GM10266 (cell line): ENCODE measurements at regions not wholly inside any gene's neighbourhood (a gene's known extent, or its start where the extent isn't known, plus 50 kb on each side); places are given as distances from the start of the nearest gene placed in this dataset.
"Not testable (repeated sequence)": the region's sequence is repeated elsewhere in the genome, so short reads cannot be mapped to it uniquely, and the experiment has no call there.

Experiments used
- DNase-seq: peaks from one replicate; pipeline ENCODE4 v3.0.0; 2012; ENCODE audit errors: extremely low spot score
- TF ChIP-seq, protein P1 (sequence below): IDR thresholded peaks from 2 replicates; pipeline ENCODE4 v1.5.1; 2012; ENCODE audit warnings: mild to moderate bottlenecking, low read depth; ENCODE audit not compliant: control insufficient read depth, insufficient read depth; ENCODE audit errors: missing control alignments

DNA sequence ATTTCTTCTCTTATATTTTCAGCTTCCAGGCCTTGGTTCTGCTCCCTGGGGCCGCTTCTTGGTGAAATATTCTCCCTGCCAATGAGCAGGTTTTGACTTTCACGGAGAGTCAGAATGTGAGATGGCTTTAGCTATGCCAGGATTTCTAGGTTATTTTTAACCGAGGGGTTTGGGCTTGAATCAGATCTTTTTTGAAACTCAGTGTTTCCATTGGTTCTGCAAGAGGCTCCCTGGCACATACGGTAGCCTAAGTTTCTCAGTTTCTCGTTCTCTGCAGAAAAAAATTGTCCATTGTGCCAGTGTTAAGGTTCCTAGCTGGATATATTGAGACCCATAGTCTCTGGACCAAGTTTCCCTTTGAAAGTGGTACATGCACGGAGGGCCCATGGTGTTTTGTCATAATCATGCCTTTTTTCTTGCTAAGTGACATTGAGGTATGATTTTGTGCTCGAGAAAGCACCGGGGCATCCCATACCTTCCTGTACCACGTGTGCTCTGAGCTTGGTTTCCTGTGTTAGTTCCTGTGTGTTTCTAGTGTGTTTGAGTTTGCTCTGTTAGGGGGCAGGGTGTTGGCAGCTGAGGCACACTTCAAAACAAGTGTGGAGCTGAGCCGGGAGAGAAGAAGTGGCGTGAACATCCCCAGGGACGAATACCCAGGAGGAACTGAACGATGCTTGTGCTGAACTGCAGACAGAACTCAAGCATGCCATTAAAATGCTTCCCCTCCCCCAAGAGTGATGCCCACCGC lies 127.2 kb downstream of the HS3ST3B1 start:
- DNase-seq, result no peak
- TF ChIP-seq, protein P1, sequence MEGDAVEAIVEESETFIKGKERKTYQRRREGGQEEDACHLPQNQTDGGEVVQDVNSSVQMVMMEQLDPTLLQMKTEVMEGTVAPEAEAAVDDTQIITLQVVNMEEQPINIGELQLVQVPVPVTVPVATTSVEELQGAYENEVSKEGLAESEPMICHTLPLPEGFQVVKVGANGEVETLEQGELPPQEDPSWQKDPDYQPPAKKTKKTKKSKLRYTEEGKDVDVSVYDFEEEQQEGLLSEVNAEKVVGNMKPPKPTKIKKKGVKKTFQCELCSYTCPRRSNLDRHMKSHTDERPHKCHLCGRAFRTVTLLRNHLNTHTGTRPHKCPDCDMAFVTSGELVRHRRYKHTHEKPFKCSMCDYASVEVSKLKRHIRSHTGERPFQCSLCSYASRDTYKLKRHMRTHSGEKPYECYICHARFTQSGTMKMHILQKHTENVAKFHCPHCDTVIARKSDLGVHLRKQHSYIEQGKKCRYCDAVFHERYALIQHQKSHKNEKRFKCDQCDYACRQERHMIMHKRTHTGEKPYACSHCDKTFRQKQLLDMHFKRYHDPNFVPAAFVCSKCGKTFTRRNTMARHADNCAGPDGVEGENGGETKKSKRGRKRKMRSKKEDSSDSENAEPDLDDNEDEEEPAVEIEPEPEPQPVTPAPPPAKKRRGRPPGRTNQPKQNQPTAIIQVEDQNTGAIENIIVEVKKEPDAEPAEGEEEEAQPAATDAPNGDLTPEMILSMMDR, result no peak

DNA sequence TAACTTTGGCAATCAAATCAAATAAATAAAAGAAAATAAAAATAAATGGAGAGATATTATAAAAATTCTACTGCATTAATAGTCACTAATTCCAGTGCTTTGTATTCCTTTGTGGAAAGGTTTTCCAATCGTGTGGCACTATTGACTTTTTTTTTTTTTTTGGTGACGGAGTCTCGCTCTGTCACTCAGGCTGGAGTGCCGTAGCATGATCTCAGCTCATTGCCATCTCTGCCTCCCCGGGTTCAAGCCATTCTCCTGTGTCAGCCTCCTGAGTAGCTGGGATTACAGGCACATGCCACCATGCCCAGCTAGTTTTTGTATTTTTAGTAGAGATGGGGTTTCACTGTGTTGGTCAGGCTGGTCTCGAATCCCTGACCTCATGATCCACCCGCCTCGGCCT lies 122.3 kb downstream of the HS3ST3B1 start:
- DNase-seq, result not testable (repeated sequence)

DNA sequence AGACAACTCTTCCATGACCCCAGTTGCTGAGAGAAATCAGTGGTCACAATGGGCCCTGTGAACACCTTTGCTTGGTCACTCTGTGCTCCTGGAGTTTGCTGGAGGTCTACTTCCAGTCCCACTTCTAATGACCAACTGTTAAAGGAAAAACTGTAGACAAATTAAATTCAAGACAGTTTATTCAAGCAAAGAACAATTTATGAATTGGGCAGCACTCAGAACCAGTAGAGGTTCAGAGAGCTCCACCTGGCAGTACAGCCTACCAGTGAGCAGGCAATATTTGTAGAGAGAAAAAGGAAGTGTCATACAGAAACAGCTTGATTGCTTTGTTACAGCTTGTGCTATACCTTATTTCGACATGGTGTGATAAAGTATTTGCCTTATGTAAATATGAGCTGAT lies 116.5 kb downstream of the HS3ST3B1 start:
- TF ChIP-seq, protein P1, result no peak

GRCh38 chr17:14409292-14409691 lies 108.4 kb downstream of the HS3ST3B1 start:
- DNase-seq, result no peak
- TF ChIP-seq, protein P1, result no peak

More for the DNA sequence above, 116.5 kb downstream of the HS3ST3B1 start:
- no peak for DNase-seq

- TF ChIP-seq, protein P1, result no peak
- DNase-seq, result no peak
Measured at GRCh38 chr17:14407541-14407940, 106.7 kb downstream of the HS3ST3B1 start.

GRCh38 chr17:14405189-14405588 lies 104.3 kb downstream of the HS3ST3B1 start:
- no peak for DNase-seq
- TF ChIP-seq, protein P1, result no peak
